GM21381 (cell line): ENCODE measurements at regions not wholly inside any gene's neighbourhood (a gene's known extent, or its start where the extent isn't known, plus 50 kb on each side); places are given as distances from the start of the nearest gene placed in this dataset.

Experiments
- ATAC-seq: cut with Tn5 transposase; IDR thresholded peaks from one replicate; pipeline ENCODE4 v1.9.1; 2021; ENCODE audit warnings: mild to moderate bottlenecking, moderate library complexity; ENCODE audit not compliant: unreplicated experiment

GRCh38 chr2:7983451-7983850, 698.4 kb upstream of the ID2 start:
- ATAC-seq: no peak

GRCh38 chr2:7983912-7984311, 697.9 kb upstream of the ID2 start:
- no peak for ATAC-seq

- ATAC-seq: no peak
Observed at GRCh38 chr2:7984693-7985353, 697.0 kb upstream of the ID2 start.

- no peak for ATAC-seq
Observed at GRCh38 chr2:7986431-7986830, 695.4 kb upstream of the ID2 start.

GRCh38 chr2:7987992-7988391, 693.9 kb upstream of the ID2 start:
- no peak for ATAC-seq

- no peak for ATAC-seq
Observed at GRCh38 chr2:7988440-7988839, 693.4 kb upstream of the ID2 start.

GRCh38 chr2:7989823-7990222, 692.0 kb upstream of the ID2 start:
- no peak for ATAC-seq

- no peak for ATAC-seq
Observed at GRCh38 chr2:7992612-7993602, 688.9 kb upstream of the ID2 start.

- no peak for ATAC-seq
Observed at GRCh38 chr2:7994397-7994951, 687.4 kb upstream of the ID2 start.

- ATAC-seq: no peak
Observed at GRCh38 chr2:7997279-7997678, 684.6 kb upstream of the ID2 start.

GRCh38 chr2:7999683-8000476, 682.0 kb upstream of the ID2 start:
- ATAC-seq: no peak

GRCh38 chr2:8000870-8001269, 681.0 kb upstream of the ID2 start:
- ATAC-seq: no peak

GRCh38 chr2:8002765-8003393, 679.0 kb upstream of the ID2 start:
- no peak for ATAC-seq

GRCh38 chr2:8003462-8004075, 678.3 kb upstream of the ID2 start:
- ATAC-seq: no peak

- ATAC-seq: no peak
Observed at GRCh38 chr2:8004250-8004681, 677.6 kb upstream of the ID2 start.

GRCh38 chr2:8006181-8006580, 675.7 kb upstream of the ID2 start:
- no peak for ATAC-seq

GRCh38 chr2:8006626-8007025, 675.2 kb upstream of the ID2 start:
- ATAC-seq: no peak

- no peak for ATAC-seq
Observed at GRCh38 chr2:8009010-8009597, 672.8 kb upstream of the ID2 start.

GRCh38 chr2:8015848-8016600, 665.8 kb upstream of the ID2 start:
- no peak for ATAC-seq
